NCI-H460 (cell line): ENCODE measurements at regions not wholly inside any gene's neighbourhood (a gene's known extent, or its start where the extent isn't known, plus 50 kb on each side); places are given as distances from the start of the nearest gene placed in this dataset.
A peak's percentile ranks its signal among the peaks of the same experiment; 100 is the strongest.
"Not testable (repeated sequence)": the region's sequence is repeated elsewhere in the genome, so short reads cannot be mapped to it uniquely, and the experiment has no call there.

Experiments
- DNase-seq: peaks from one replicate; pipeline ENCODE4 v3.0.0-alpha.2; 2016; ENCODE audit warnings: low read depth; ENCODE audit errors: extremely low read depth

DNA sequence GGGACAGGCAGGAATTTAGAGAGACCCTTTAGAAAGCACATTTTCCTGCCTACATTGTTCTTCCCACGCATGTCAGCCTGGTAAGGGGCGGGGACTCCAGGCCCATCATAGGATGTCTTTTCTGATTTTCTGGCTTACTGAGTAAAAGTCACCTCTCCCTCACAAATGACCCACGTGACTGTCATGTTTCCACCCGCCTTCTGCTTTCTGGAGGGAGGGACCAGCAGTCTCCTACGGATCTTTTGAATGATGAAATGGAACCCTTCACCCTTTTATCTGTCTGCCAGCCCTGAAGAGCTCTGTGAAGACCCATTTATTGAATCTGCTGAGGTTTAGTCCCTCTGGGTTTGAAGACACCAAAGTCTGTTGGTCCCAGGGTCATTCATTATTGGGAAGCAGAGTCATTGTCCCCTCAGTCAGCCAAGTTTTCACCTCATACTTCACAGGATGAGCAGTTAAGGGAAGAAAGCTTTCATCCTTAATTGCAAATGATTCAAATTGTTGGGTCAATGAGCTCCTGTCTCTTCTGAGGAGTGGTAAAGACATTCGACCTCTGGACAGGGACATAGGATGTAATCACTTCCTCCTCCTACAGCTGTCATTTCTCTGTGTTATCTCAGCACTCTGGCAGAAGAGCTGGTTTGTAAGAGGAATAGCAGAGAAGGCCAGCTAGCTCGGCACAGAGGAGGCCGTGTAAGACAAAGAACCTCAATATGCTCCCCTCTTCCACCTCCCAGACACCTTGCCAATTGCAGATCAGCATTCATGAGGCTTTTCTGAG lies 446.1 kb downstream of the HS3ST3B1 start:
- DNase-seq, result no peak

DNA sequence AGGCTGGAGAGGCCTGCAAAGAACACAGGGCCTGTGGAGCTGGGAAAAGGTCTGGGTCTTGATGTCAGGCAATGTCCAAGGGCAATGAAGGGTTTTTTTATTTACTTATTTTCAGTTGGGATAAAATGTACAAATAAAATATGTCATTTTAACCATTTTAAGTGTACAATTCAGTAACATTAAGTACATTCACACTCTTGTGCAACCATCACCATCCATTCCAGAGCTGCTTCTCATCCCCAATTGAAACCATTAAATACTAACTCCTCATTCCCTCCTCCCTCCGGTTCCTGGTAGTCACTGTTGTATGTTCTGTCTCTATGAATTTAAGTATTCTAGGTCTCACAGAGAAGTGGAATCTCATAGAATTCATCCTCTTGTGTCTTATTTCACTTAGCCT lies 444.7 kb downstream of the HS3ST3B1 start:
- no peak for DNase-seq

DNA sequence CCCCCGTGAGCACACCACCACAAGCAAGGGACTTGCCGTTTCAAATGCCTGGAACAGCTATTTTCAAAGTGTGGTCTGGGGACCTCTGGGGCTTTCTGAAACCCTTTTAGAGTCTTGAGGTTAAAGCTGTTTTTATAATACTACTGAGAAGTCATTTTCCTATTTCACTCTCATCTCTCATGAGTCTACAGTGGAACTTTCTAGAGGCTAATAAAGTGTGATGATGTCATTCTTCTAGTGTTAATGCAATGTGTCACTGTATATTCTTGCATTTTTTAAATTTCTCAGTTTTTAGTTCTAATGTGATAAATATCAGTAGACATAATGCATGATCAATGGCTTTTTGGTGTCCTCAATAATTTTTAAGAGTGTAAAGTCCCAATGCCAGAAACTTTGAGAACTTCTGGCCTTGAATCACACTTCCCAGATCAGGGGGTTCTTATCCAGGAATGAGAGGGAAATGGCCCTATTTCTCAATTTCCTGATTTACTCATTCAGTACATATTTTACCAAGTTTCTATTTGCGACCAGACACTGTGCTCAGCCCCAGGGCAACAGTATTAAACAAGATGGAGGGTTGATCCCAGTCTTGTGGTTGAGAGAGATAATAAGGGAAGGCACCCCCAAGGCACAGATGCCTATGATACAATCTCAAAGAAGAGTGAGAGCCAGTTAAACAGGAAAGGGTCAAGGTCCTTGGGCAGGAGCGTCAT lies 444.0 kb downstream of the HS3ST3B1 start:
- no peak for DNase-seq

DNA sequence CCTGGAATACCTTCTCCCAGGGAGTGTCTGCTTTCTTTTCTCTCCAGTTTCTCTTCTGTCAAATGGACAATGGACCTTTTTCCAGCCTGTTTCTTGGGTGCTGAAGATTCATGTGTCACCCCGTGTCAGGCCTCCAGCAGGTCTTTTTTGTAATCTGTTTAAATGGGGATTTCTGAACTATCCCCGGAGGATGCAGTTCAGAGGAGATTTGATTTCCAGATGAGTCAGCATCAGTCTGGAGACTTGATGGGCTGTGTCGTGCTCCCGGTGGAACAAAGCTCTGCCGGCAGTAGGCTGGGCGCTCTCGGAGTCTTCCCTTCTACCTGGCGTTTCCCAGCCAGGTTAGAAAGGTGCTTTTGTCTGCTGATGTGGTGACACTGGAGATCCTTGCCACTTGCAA lies 440.6 kb downstream of the HS3ST3B1 start:
- no peak for DNase-seq

DNA sequence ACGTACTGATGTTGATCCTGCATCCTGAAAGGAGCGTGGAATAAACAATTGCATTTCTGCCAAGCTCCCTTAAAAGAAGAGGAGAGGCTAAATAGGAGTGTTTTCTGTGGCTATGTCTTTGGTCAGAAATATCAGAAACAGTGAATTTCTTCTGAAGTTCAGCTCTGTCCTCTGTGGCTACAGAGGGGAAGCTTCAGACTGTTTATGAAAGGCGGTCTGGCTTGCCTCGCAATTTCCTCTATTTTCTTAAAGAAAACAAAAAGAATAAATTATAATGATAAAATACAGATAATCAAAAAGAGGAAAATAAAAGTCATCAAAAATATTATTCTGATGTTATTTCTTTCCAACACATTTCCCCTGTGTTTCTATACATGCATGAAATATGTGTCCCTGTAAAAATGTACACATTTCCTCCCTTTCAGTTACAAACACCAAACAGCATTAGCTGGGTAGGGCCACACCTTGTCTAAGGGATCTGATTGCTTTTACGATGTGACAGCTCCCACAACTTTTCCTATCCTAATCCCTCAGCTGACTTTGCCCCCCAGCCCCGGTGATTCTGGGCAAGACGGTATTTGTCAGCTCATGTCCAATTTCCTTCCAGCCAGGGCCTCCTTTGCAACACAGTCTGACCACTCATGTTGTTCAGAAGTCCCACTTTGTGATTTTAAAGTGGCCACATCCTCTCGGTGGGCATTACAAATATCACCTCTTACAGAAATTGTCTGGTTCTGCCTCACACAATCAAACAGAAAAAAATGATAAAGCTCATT lies 439.0 kb downstream of the HS3ST3B1 start:
- no peak for DNase-seq

DNA sequence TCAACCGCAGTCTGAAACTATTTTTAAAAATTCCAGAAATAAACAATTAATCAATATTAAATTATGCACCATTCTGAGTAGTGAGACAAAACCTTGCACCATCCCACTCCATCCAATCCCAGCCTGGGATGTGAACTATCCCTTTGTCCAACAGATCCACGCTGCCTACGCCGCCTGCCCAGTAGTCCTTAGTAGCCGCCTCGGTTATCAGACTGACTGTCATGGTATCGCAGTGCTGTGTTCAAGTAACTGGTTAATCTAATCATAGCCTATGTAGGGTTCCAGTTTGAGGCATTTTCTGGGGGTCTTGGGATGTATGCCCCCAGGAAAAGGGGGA lies 437.7 kb downstream of the HS3ST3B1 start:
- DNase-seq, result no peak

DNA sequence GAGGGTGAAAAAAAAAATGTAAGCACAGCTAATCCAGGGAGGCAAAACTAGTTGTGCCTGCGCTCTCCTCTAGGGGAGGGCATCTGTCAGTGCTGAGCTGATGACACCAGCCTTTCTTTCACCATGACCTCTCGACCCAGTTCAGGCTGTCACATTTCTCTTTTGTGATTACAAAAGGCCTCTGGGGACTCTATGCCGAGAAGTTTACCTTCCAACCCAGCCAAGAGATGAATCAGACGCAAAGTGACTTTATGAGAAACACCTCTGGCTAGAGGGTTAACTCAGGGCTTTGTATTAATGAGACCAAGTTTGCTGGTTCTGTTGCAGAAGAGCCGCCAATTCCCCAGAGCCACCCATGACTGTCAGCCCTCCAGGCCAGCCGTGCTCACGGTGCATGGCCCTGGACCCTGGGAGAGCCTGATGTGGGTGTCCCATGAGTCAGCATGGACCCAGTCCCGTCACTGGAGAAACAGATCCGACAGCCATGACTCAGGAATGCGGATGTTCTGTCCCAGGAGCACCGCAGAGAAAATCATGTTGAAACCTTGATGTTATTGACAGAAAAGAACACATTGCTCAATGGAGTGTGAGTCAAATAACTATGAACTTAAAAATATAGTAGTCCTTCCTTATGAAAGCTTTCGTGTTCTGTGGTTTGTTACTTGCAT lies 437.2 kb downstream of the HS3ST3B1 start:
- peak; percentile 92 for DNase-seq

DNA sequence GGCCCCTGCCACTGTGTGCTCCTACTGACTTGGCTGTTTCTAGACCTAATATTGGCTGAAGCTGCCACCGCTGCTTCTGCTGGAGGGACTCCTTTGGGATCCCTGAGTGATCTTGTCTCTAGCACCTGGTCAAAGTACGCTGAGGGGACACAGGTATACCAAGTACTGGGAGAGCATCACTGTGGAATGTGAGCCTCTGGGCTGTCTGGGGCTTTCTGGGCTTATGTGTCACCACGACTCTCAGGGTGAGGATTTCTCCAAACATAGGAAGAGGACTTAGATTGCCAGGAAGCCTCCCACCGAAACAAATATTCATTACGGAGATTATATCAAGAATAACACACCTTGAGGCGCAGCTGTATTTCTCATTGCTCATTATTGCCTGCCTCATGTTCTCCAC lies 435.8 kb downstream of the HS3ST3B1 start:
- DNase-seq, result no peak

DNA sequence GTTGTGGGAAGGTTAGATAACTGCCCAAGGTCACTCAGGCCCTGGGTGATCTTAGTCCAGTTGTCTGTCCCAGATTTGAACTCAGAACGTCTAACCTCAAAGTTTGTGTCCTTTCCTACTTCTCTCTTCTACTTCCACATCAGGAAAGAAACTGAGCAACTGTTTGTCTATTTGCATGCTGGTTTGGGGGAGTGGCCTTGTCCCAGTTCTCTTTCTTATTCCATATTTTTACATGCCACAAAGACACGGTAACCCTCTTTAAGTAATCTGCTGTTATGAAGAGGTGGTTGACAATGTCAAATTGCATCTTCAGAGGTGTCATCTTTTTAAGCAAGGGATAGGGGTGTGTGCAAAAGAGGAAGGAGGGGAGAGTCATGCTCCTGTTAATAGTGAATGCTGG lies 432.5 kb downstream of the HS3ST3B1 start:
- DNase-seq, result no peak

DNA sequence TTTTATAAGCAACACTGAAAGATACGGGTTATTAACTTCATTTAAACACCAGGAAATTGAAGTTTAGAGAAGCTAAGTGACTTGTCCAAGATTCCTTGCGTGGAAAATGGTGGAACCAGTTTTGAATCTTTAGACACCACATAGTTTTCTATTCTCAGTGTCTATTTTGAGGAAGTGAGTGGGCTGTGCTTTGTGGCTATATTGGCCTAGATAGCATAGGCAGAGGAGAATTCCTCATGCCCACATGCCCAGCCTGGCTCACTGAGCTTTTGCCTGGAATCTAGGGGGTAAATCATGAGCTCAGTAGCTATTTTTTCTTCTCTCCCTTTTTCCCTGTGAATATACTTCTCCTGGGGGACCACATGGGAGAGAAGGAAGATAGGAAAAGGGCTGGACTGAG lies 431.3 kb downstream of the HS3ST3B1 start:
- no peak for DNase-seq

DNA sequence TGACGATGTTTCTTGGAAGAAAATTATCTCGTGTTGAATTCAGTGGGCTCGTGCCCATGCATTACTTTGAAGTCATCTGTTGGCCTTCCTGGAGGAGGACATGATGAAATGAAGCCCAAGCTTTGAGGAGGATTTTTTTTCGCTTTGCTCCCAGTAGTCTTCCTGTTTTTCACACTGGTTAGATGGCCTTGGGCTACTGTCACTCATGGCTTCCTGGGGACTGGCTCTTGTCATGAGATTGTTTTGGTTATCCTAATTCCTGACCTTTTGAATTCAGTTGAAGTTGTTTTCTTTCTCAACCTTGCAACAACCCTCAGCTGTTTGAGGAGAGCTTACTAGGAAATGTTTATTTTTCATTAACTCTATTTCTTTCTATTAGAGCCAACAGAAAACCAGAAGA lies 430.7 kb downstream of the HS3ST3B1 start:
- no peak for DNase-seq

DNA sequence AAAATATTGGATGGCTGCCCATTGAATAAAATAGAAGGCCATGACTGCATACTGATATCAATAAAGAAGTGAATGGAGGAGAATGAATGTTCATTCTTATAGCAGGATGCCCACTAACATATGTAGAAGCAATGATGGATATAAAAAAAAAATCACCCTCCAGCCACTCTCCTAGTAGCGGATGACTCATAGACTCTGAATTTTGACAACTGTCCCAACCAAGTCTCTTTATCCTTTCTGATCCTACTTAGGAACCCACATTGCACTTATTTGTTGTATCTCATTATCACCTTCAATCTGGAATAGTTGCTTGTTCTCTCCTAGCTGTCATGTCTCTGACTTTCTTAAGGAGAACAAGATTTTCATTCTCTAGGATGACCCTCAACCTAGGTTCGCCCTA lies 429.9 kb downstream of the HS3ST3B1 start:
- DNase-seq, result no peak

DNA sequence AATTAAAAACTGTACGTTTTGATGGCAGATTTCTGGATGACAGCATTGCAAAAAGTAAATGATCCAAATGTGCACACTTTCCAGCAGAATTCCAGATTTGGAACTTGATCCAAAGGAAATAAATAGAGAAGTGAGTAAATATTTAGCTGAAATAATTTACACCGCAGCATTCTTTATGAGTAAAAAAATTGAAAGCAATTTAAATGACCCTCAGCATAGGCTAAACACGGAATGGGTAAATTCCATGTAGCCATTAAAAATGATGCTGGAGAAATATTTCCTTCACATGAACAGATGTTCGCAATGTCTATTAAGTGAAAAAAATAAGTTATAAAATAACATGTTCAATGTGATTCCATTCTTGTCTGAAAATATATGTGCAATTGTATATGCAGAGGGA lies 424.8 kb downstream of the HS3ST3B1 start:
- DNase-seq, result no peak

DNA sequence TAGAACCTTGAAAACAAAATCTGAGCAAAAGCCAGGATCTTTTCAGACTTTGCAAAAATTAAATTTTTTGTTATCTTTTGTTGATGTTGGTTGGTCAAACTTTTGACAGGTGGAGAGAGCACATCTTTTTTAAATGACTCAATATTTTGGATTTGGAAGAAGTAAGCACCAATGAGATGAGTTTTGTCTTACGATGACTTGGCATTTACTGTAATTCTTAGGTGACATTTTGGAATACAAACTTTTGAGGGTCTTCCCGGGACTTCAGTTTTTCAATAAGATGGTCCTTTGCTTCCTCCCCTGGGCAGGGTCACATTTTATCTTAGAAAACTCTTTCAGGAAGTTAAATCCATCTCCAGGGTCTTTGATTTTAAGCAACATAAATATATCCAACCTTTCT lies 423.9 kb downstream of the HS3ST3B1 start:
- no peak for DNase-seq

DNA sequence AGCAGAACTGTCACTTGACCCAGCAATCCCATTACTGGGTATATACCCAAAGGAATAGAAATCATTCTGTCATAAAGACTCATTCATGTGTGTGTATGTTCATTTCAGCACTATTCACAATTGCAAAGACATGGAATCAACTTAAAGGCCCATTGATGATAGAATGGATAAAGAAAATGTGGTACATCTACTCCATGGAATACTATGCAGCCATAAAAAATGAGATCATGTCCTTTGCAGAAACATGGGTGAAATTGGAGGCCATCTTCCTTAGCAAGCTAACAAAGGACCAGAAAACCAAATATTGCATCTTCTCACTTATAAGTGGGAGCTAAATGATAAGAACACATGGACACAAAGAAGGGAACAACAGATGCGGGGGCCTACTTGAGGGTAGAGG lies 422.5 kb downstream of the HS3ST3B1 start:
- not testable (repeated sequence) for DNase-seq

DNA sequence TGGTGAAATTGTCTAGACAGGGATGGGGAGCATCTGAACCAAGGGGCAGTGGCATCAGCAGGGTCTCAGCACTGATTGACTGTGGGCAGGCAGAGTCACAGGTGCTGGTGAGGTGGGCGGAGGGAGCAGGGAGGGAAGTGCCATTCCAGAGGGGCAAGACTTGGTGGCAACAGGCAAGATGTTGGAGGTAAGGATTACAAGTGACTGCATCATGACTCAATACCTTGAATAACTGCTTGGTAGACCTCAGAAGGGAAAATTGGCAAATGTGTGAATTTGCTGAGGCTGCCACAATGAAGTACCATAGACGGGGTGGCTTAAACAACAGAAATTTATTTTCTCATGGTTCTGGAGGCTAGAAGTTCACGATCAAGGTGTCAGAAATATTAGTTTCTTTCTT lies 419.1 kb downstream of the HS3ST3B1 start:
- DNase-seq, result no peak

DNA sequence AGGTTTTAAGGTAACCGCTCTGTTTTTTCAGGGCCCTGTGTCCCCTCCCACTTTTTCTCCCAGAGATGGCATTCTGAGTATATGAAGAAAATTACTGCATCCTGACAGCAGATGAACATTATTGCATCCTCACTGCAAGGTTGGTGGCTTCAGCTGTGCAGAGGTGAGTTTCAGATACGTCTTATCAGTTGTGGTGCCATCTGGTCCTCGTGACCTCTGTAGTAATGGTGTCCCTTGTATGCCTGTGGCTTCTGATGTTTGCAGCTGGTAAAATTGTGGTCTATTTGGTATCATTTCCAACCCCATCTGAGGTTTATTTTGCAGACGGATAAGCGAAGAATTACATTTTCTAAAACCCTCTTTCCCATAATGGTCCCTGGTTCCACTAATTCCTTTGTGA lies 417.0 kb downstream of the HS3ST3B1 start:
- no peak for DNase-seq

DNA sequence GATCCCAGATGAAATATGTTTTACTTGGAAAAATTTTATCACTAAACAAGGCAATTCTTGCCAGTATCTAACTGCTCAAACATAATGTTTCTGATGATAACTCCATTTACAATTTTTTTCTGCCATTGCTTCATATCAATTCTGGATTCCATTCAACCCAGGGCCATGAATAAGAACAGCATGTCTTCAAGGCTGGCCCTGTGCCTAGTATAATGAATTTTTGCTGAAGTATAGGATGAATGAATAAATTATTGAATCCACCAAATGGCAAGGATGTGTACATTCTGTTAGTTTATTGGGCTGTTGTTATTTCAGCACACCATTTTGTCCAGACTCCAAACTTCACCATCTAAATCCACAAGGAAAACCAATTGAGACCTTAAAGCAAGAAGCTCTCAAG lies 414.7 kb downstream of the HS3ST3B1 start:
- no peak for DNase-seq

DNA sequence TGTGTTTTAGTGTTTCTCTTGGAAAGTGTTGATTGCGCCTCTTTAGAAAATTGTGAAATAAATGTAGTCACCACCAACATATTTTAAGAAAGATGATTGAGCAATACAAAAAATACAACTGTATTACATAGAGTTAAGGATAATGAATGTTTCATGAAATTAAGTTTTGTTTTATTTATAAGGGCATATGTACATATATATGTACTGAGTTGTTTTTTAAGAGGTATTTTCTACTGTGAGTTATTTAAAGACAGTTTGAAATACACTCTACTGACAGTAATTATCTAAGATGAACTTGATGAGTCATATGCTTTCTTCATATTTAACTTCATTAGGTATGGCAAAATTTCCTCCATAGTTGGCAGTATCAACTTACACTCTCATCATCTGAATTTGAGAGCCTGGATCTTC lies 411.7 kb downstream of the HS3ST3B1 start:
- no peak for DNase-seq

DNA sequence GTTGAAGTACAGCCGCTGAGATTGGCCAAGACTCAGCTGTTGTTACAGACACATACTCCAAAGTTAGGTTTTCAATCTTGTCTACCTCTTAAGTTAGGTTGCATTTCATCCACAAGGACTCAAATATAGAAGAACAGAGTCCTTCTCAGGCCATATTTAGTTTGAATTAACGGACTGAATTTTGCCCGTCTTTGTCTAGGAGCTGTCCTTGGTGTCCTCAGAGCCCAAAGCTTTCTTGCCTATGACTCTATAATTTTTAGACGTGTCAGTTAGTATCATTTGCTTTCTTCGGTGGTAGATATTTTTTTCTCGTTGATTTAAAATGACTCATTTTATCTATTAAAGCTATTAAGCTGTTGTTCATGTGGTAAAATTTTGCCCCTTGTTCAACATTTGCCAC lies 403.2 kb downstream of the HS3ST3B1 start:
- DNase-seq, result no peak

DNA sequence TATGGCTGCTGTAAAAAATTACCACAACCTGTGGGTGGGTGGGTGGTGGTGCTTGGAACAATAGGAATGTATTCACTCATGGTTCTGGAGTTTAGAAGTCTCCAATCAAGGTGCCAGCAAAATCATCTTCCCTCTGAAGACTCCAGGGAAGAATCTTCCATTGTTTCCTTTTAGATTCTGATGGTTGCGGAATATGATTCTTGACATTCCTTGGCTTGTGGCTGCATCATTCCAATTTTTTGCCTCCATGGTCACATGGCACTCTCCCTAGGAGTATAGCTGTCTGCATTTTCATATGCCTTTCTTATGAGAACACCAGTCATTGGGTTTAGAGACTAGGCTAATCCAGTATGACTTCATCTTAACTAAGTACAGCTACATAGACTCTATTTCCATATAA lies 401.0 kb downstream of the HS3ST3B1 start:
- DNase-seq, result no peak
